ENCODE measurements at regions not wholly inside any gene's neighbourhood (a gene's known extent, or its start where the extent isn't known, plus 50 kb on each side); places are given as distances from the start of the nearest gene placed in this dataset.

- TF ChIP-seq REST (IDR thresholded peaks at IDR 0.05; ENCODE audit: low read depth) (no peak), ZNF274 (IDR thresholded peaks at IDR 0.05; ENCODE audit: low read depth, low read length) (no peak), POLR2A (IDR thresholded peaks at IDR 0.05; ENCODE audit: borderline replicate concordance, extremely low read depth, insufficient read depth, insufficient read length) (no peak), CTCF (IDR thresholded peaks at IDR 0.05 in 2 of 3, conservative IDR thresholded peaks at IDR 0.05 in 1 of 3; ENCODE audit: borderline replicate concordance in 1 of 3, insufficient read depth in 1 of 3, low read depth in 2 of 3, low read length in 2 of 3) (no peak)
Observed at GRCh38 chr2:145807554-145807953, 1287.6 kb upstream of the ZEB2 start (continued).

- Histone ChIP-seq H3K27ac (ENCODE audit: low read depth, low read length) (no peak overlapping the region), H3K36me3 (ENCODE audit: control insufficient read depth in 1 of 2, insufficient read depth in 2 of 2, low read length in 2 of 2) (no peaks in the 10 kb centered on the region), H3K4me2 (ENCODE audit: low read length) (no peak overlapping the region), H4K20me1 (ENCODE audit: insufficient read depth) (no peaks in the 10 kb centered on the region), H3K9ac (ENCODE audit: low read length) (no peak overlapping the region), H3K4me3 (replicated peaks in 1 of 2; ENCODE audit: low read depth in 1 of 2, low read length in 2 of 2) (no peak overlapping the region), H3K9me3 (ENCODE audit: control insufficient read depth in 1 of 2, insufficient read depth in 1 of 2, low read depth in 1 of 2, low read length in 2 of 2) (no peaks in the 10 kb centered on the region), H3K4me1 (ENCODE audit: control insufficient read depth in 1 of 2, insufficient read depth in 2 of 2, low read length in 2 of 2) (no peaks in the 10 kb centered on the region), H3K27me3 (ENCODE audit: insufficient read depth, low read length) (no peaks in the 10 kb centered on the region), H3K79me2 (ENCODE audit: insufficient read depth, low read length) (no peaks in the 10 kb centered on the region), H2AFZ (ENCODE audit: low read depth, low read length, poor library complexity, severe bottlenecking) (no peak overlapping the region), H3K9me2 (ENCODE audit: insufficient read depth) (no peaks in the 10 kb centered on the region; the same call in 1 of the 2 replicates)
- RAD21 ChIA-PET (ENCODE audit: low non-redundant PET in 1 of 2, low total read pairs in 2 of 2, uncharacterized antibody in 2 of 2, unreplicated experiment in 2 of 2) = no interaction called here
- intact Hi-C loops (cut with micrococcal nuclease) = no loop called here
- ATAC-seq = no peak
- DNase-seq (ENCODE audit: low read depth, low spot score) = no peak
- TF ChIP-seq SRF (IDR thresholded peaks at IDR 0.05; ENCODE audit: low read depth) (no peak), FOSL1 (IDR thresholded peaks at IDR 0.05; ENCODE audit: low read depth) (no peak), ZFX (IDR thresholded peaks at IDR 0.05) (no peak), POLR2A (IDR thresholded peaks at IDR 0.05; ENCODE audit: borderline replicate concordance, extremely low read depth, insufficient read depth, insufficient read length) (no peak), EGR1 (IDR thresholded peaks at IDR 0.05; ENCODE audit: low read depth) (no peak), EZH2 (IDR thresholded peaks at IDR 0.05) (no peak), REST (IDR thresholded peaks at IDR 0.05; ENCODE audit: low read depth) (no peak), ATF3 (IDR thresholded peaks at IDR 0.05) (no peak)
- BruUV-seq (replicated peaks) = no TSS peak
- CTCF ChIA-PET = no interaction called here
- POLR2A ChIA-PET = no interaction called here
Observed at GRCh38 chr2:145806546-145806945, 1286.6 kb upstream of the ZEB2 start.
